HG03175 (cell line): ENCODE measurements at regions not wholly inside any gene's neighbourhood (a gene's known extent, or its start where the extent isn't known, plus 50 kb on each side); places are given as distances from the start of the nearest gene placed in this dataset.
"Not testable (repeated sequence)": the region's sequence is repeated elsewhere in the genome, so short reads cannot be mapped to it uniquely, and the experiment has no call there.

Experiments
- ATAC-seq: cut with Tn5 transposase; IDR thresholded peaks from one replicate; pipeline ENCODE4 v1.9.1; 2021; ENCODE audit warnings: mild to moderate bottlenecking, moderate library complexity; ENCODE audit not compliant: unreplicated experiment

DNA sequence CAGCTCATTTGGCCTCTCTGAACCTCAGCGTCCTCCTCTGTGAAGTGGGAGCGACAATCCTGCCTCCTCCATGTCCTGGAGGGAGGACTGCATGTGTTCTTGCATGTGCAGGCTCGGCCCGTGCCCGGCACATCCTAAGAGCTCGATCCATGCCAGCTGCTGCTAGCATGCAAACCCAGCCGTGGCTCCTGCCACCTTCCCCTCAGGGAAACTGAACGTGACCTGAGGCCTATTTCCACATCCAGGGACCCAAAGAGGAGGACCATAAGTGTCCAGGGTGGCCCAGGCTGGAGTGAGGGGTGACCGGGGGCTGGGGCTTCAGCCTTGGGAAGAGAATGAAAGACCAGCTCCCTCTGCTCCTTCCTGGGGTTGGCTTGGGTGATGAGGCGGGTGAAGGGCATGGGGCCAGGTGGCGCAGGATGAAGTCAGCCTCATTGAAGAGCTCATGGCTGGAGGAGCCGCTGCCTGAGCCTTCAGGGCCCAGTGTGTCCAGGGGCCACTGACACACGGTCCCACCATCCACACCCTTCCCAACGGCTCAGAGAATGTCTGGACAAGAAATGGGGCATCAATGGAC is 115.7 kb upstream of the AKAP13 start:
- ATAC-seq = not testable (repeated sequence)

DNA sequence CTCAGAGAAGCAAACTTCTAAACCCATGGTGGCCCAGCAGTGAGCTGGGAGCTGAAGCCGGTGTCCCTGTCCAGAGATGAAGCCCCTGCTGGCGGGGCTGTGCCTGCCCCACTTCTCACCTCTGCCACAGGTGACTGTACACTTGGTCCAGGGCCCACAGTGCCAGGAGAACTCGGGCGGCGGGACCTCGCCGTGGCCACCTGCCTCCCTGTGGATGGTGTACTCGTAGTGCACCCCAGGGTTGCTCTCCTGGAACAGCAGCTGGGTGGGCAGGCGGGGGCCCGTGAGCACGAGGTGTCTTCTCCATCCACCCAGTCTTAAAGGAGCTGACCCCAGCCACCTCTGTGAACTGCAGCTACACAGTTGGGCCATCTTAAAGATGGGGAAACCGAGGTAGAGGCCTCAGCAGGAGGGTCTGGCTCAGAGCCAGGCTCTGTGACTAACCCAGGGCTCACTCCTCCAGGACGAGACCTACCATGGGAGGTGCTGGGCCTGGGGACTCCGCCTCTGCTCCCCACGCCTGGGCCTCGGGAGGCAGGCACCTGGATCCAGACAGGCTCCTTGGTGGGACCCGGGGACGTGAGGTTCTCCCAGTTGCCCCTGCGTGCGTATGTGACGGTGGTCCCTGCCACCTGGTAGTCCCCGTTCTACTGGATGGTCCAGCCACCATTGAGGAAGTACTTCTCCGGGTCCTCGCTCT is 113.1 kb upstream of the AKAP13 start:
- ATAC-seq = not testable (repeated sequence)

DNA sequence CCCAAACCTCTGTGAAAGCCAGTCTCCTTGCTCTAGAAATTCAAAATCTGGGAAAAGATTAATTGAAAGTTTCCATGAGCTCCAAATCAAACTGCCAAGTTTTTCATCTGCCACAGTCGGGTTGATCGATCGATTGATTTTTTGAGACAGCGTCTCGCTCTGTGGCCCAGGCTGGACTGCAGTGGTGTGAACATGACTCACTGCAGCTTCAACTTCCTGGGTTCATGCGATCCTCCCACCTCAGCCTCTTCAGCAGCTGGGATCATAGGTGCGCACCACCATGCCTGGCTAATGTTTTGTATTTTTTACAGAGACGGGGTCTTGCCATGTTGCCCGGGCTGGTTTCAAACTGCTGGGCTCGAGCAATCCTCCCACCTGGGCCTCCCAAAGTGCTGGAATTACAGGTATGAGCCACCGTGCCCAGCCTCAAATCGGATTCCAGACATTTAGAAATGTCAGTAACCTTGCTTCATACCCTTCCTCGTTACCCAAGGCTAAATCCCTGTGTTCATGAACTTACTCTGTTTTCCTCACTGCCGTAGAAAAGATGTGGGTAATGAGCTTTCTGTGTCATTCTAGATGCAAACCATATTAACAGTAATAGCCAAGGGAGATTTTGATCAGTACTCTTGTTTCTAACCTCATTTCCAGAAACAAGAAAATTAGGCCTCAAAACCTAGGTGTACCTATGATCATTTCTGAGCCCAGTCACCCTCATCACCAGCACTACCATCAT is 105.9 kb upstream of the AKAP13 start:
- no peak for ATAC-seq

DNA sequence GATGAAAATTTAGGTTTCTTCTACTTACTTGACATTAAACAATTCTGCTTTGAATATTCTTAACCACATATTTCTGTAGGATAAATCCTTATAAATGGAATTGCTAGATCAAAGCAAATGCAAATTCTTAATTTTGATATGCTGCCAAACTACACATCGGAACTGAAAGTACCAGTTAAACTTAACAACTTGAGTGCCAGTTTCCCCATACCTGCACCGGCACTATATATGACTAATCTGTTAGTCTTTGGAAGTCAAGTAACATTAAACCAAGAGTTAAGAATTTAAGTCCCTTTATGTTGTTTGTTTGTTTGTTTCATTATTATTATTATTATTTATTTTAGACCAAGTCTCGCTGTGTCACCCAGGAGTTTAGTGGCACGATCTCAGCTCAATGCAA is 103.9 kb upstream of the AKAP13 start:
- no peak for ATAC-seq

DNA sequence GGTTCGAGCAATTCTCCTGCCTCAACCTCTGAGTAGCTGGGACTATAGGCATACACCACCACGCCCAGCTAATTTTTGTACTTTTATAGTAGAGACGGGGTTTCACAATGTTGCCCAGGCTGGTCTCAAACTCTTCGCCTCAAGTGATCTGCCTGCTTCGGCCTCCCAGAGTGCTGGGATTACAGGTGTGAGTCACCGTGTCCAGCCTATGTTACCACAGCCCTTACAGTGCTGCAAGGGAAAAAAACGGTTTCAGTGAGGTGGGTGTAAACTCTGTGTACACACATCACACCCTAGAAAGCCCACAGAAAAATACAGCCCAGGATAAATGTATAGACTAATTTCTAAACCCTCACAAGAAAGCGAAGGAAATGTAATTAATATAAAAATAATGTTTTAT is 103.5 kb upstream of the AKAP13 start:
- ATAC-seq = no peak

DNA sequence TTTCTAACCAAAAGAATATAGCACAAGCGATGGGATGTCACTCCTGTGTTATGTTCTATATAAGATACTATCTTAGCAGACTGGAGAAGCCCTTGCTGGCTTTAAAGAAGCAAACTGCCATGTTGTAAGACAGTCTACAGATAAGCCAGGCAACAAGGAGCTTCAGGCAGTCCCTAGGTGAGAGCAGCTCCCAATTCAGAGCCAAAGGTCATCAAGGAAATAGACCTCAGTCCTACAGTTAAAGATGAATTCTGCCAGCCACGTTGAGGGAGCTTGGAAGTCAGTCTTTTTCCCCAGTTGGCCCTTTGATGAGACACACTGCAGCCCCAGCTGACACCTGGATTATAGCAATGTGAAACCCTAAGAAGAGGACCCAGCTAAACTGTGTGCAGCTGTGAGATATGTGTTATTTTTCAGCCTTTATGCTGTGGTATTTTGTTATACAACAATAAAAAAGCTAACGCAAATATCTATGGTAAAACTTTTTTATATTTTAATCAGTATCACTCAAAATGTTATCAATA is 102.5 kb upstream of the AKAP13 start:
- no peak for ATAC-seq

DNA sequence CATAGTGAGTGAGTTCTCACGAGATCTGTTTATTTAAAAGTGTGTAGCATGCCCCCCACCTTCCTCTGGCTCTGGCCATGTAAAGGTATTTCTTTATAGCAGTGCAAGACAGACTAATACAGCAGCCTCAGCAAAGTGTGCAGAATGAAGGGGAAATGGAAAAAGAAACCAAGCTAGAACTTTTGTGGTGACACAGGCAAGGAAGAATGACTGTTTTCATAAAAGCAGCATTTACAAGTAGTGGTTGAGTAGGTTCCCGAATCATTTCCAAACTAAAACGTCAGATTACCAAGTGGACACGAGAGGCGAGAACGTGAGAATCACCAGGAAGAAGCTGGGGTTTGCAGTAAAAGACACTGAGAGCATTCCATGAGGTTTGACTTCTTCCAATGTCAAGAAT is 100.2 kb upstream of the AKAP13 start:
- ATAC-seq = peak; percentile 45

DNA sequence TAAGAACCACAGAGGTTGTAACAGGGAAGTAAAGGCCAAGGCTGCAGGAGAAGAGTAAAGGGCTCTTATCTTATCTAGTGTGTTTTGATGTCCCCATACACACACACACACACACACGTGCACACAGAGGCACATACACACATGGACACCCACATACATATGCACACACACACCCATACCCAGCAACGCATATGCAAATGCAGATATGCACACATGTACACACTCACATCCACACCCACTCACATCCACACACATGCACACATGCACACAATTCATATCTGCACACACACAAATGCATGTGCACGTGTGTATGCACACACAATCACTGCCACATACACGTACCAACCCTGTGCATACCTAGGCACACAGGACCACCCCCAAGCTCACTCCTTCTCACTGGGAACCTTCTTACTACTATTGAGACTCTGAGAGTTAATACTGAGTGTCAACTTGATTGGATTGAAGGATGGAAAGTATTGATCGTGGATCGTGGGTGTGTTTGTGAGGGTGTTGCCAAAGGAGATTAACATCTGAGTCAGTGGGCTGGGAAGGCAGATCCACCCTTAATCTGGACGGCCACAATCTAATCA is 99.0 kb upstream of the AKAP13 start:
- ATAC-seq = no peak

DNA sequence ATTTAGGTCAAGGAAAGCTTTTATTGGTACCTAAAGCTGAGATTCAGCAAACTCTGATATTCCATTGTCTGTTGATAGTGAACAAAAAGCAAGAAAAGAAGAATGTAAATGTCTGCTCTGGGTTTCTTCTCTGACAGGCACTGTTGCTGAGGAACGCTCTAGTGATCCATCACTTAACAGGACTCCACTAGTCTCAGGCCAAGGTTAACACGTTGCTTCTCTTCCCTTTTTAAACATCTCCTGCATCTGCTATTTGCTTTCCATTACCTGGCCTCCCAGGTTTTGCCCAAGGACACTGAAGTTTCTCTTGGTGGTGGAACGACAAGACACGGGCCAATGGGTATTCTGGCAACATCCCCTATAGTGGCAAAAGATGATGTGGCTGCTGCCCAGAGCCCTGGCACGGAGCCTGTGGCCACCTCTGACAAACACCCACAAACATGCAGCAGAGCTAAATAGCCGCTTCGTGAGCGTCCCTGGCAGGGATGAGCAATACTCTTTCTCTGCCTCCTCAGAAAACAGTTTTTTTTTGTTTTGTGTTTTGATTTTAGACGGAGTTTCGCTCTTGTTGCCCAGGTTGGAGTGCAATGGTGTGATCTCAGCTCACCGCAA is 97.8 kb upstream of the AKAP13 start:
- ATAC-seq = no peak

DNA sequence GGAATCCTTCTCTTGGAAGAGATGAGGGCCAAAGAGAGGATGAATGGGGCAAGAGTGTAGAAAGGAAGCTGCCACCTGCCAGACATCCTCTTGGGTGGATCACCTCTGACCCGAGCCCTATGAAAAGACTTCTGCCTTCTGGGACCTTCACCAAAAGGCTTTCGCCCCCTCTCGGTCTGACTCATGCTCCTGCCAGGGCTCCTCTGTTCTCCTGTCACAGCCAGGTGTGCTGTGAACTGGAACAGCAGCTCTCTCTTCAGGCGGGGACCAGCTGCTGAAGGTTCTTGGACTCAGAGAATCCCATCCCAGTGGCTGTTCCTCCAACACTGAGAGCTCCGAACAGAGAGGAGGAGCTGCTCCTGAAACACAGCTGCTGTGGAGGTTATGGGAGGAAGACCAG is 96.6 kb upstream of the AKAP13 start:
- ATAC-seq = peak; percentile 82

DNA sequence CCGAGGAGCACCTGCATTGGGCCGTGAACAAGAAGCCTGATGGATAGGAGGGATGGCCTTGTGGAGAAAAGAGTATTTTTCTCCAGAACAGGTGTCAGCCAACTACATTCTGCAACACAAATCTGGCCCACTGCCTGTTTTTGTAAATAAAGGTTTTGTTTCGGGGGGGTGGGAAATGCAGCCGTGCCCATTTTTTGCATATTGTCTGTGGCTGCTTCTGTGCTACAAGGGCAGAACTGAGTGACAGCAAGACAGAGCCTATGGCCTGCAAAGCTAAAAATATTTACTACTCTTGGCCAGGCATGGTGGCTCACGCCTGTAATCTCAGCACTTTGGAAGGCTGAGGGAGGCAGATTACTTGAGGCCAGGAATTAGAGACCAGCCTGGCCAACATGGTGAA is 95.9 kb upstream of the AKAP13 start:
- peak; percentile 80 for ATAC-seq

DNA sequence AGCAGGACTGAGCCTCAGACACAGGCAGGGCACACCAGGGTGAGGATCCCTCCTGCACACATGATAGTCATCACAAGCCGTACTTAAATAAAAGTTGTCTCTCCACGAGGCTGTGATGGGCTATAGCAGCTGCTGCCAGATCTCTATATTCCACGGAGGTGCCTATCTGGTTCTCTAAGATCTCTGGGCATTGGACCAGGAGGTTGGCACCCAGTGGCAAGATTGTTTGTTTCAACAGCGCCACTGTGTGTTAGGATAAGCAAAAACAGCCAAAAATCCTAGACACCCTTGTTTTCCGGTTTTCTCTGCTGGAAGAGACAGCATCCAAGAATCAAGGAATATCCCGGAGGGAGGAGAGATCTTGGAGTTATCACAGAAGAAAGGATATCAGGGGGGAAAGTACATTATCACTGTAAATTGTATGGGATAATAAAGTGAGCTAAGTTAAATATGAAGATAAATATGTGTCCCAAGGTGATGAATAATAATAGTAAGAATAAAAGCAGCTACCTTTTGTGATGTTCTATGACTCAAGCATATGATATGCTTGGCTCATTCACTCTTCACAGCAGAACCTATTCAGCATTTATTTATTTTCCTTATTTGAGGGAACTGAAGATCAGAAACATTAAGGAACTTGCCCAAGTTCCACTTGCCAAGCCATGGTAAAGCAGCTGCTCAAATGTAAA is 90.6 kb upstream of the AKAP13 start:
- peak; percentile 45 for ATAC-seq

DNA sequence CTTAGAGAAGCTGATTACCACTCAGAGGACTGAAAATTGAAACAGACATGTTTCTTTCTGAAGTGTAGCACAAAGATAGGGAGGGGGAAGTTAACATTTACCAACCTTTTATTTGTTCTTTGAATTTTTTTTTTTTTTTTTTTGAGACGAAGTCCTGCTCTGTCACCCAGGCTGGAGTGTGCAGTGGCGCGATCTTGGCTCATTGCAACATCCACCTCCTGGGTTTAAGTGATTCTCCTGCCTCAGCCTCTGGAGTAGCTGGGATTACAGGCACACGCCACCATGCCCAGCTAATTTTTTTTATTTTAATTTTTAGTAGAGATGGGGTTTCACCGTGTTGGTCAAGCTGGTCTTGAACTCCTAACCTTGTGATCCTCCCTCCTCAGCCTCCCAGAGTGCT is 87.8 kb upstream of the AKAP13 start:
- ATAC-seq = not testable (repeated sequence)

DNA sequence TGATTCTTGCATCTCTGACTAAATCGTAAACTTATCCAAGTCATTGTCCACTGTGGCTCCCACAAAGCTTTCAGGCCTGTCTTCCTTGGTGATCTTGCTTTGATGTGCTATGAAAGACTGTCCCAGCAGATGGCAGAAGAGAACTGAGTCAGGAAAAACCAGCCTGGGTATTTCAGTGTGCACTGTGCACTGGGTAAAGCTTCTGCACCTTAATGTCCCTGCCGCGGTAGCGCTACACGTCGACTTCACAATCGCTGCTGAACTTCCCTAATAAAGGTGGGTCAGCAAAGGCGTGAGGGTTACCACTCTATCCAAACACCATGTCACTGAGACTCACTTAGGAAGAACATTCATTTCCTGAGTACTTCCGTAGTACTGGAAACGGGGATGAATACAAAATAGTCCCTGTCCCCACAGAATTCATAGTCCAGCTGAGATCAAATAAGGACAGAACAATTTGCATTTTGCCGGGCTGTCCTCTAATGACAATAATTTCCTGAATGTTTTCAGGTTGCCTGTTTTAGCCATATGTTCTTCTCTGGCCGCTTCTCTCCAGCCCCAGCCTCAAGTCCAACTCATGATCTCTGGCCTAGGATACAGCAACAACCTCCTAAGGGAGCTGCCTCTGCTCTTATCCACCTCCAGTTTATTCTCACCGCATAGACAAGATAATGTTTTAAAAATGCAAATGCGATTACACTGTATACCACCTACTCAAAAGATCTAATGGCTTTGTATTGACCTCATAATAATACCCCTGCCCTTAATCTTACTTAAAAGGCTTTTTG is 83.6 kb upstream of the AKAP13 start:
- ATAC-seq = peak; percentile 94

DNA sequence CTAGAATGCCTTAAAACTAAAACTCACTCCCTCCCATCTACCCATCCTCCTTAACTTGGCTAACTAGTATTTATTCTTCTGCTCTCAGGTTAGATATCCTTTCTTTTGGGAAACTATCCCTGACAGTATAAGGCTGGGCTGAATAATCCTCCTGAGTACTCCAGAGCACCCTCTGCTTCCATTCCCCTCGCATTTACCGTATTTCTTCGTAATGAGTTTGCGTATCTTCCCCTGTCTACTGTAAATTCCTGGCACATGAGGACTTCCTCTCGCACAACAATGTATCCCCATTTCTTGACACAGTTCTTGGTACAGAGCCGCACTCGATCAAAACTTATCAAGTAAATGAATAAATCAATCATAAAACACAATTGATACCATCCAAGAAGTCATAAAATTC is 82.9 kb upstream of the AKAP13 start:
- no peak for ATAC-seq

DNA sequence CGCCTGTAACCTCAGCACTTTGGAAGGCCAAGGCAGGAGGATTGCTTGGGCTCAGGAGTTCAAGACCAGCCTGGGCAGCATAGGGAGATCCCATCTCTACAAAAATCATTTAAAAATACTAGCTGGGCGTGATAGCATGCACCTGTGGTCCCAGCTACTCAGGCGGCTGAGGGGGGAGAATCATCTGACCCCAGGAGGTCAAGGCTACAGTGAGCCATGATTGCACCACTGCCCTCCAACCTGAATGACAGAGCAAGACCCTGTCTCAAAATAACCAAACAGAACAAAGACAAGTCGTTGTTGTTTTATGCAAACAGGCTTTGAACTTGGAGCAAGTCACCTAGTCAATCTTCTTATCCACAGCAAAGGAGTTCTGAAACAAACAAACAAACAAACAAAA is 82.0 kb upstream of the AKAP13 start:
- no peak for ATAC-seq

DNA sequence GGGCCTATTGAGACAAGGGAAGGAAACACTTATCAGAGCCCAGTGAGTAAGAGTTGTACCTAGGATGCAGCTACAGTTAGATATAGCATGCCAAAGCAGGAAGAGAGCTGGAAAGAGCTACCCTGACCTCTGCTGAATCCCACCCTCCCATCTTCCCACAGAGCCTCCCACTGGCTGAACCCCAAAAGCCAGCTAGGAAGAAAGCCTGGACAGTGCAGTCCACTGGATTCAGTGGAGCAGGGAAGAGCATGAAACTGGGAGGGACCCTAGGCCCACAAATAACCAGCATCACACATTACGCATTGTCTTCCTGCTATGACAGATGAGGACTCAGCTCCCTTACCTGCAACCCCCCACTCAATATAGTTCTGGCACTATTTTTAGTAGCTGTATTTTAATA is 81.5 kb upstream of the AKAP13 start:
- no peak for ATAC-seq

DNA sequence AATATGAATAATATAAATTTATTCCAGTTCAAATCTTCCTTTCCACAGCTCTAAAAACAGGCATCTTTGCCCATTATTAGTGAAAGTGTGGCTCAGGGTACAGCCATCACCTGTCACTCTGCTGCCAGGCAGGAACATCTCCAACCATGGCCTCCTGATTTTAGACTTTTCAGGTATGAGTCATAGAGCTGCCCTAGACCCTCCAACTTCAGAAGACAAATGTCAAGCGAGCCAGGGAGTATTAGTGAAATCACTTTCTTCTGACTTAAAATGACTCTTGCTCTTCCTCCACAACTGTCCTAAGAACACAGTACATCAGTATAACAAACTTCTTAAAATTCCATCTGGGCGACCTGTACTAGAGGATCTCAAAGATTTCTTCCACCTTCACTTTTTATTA is 78.1 kb upstream of the AKAP13 start:
- no peak for ATAC-seq

DNA sequence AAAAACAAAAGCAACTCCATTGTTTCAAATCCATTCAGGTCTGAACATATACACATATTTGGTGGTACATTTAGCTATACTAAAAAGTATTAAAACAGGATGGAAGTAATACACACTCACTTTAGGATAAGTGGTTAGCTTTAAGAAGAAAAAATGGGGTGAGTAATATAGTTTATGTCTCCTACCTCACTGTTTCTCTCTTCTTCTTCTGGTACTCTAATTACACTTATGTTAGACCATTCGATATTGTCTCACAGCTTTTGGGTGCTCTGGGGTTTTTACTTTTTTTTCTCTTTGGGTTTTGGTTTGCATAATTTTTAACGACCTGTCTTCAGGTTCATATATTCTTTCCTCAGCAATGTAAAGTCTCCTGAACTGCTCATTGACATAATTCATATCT is 75.4 kb upstream of the AKAP13 start:
- ATAC-seq = no peak
